ACHN (cell line): ENCODE measurements at regions not wholly inside any gene's neighbourhood (a gene's known extent, or its start where the extent isn't known, plus 50 kb on each side); places are given as distances from the start of the nearest gene placed in this dataset.
"Not testable (repeated sequence)": the region's sequence is repeated elsewhere in the genome, so short reads cannot be mapped to it uniquely, and the experiment has no call there.

Source experiments
- DNase-seq: peaks from one replicate; pipeline ENCODE4 v3.0.0-alpha.2; 2015
- in situ Hi-C: cut with HindIII; loops from 2 replicates; pipeline ENCODE4 v1.10.0; 2017; ENCODE audit warnings: low sequenced_read_pairs, low pct_ligation_motif_present, low pct_unique_long_range_greater_than_20kb

DNA sequence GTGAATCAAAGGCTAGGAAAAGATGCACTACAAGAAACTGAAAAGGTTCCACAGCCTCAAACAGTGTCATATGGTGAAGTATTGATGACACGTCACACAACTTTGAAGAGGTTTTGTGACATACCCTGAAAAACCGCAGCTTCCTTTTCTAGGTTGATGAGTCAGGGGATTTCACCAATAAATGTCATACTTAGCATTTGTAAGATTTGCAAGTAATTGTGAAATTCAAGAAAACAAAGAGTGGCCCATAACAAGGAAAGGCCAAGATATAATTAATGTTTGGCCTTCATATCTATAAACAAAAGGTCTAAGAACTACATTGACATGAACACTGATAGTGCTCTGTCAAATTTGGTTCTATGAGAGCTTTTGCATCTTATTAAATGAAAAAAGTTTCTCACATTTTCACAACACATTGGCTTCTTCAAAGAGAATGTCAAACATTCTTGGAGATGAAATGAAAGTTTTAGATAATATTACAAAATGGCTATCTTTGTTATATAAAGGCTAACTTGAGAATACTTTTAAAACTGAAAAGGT, 62.0 kb upstream of the NAMPT start:
- no peak for DNase-seq

DNA sequence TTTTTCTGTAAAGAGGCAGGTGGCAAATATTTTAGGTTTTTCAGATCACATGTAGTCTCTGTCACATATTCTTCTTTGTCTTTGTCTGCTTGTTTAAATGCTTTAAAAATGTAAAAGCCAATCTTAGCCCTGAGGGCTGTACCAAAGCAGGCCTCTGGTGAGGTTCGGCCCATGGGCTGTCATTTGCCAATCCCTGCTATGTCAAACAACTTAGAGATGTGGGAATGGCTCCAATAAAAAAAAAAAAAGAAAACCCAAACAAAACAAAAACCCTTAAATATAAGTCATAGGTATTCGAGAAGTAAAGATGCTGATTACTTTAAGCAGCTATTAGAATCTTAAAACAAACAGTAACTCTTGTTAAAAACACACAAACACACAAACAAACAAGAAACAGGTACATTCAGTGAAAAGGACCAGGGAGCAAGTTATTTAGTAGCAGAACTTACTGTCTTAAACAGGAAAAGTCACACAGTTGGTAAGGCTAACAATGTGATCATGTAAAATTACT, 61.4 kb upstream of the NAMPT start:
- in situ Hi-C loops = no loop called here
- DNase-seq = no peak

More for the DNA sequence above, 62.0 kb upstream of the NAMPT start:
- in situ Hi-C loops = no loop called here

DNA sequence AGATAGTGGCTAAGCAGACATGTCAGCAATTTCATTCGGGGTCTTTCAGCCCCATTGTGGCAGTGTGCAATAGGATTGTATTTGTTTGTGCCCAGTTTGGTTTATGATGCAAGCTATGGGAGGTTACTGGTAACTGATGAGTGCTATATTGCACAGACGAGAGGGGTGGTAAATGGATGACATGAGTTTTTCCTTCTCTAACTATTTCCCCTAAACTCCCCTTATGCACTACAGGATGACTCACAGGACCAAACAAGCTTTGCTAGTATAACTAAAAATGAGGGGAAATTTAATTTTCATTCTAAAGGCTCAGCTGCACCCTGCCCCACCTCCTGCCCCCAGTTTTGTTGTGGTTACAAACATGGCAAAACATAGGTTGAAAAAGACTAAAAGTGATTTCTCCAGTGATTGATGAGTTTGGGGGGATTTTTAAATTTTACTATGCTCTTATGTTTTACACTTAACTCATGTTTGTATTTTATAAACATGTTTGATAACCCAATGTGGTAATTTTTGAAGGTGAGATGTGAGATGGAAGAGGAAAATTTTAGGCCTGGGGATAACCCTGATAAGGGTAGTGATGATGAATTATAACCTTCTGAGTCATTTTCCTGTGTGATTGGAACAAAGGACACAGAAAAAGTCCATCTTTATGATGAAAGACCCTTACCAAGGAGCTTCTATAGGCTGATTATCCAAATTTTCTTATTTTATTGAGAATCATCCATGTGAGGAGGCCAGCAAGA, 60.8 kb upstream of the NAMPT start:
- DNase-seq = no peak

DNA sequence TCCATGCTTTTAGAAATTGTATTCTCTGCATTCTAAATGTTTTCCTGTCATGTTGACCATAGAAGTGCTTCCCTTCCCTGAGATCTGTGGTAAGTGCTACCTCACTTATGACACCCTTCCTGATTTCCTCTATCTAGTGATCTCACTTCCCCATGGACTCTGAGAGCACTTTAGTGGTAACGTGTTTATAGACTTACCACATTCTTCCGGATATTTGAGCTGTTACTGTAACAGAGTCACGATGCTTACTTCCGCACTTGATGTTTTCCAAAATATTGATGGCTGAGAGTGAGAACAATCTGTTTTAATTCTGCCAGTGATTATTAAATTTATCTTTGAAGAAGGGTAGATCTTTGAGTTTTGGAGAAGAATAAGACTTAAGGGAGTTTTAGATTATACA, 60.1 kb upstream of the NAMPT start:
- in situ Hi-C loops = no loop called here
- DNase-seq = no peak

More for the DNA sequence above, 60.8 kb upstream of the NAMPT start:
- in situ Hi-C loops = no loop called here

DNA sequence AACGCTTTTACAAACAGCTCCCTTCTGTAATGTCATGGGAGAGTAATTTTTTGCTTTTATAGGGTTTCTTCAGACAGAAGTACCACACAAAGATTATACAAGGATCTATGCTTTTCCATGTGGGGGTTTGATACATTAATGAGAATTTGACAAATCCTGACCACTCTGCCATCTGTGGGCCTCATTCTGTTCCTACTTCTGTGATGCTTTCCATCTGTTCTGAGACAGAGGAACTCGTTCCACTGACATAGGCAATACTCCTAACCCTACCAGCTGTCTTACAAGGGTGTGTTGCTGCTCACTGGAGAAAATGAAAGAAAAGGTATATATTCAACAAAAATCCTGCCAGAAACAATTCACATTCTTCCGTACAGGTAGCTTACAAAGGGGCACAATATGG, 59.4 kb upstream of the NAMPT start:
- DNase-seq = no peak
- in situ Hi-C loops = no loop called here

DNA sequence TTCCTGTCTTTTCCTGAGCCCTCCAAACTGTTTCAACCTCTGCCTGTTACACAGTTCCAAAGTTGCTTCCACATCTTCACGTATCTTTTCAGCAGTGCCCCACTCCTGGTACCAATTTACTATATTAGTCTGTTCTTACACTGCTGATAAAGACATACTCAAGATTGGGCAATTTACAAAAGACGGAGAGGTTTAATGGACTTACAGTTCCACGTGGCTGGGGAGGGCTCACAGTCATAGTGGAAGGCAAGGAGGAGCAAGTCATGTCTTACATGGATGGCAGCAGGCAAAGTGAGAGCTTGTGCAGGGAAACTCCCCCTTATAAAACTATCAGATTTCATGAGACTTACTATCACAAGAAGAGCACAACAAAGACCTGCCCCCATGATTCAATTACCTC, 57.3 kb upstream of the NAMPT start:
- DNase-seq, in situ Hi-C loops: not testable (repeated sequence)

DNA sequence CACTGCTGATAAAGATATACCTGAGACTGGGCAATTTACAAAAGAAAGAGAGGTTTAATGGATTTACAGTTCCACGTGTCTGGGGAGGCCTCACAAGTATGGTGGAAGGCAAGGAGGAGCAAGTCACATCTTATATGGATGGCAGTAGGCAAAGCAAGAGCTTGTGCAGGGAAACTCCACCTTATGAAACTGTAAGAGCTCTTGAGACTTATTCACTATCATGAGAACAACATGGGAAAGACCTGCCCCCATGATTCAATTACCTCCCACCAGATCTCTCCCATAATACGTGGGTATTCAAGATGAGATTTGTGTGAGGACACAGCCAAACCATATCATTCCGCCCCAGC, 55.4 kb upstream of the NAMPT start:
- DNase-seq, in situ Hi-C loops: not testable (repeated sequence)

DNA sequence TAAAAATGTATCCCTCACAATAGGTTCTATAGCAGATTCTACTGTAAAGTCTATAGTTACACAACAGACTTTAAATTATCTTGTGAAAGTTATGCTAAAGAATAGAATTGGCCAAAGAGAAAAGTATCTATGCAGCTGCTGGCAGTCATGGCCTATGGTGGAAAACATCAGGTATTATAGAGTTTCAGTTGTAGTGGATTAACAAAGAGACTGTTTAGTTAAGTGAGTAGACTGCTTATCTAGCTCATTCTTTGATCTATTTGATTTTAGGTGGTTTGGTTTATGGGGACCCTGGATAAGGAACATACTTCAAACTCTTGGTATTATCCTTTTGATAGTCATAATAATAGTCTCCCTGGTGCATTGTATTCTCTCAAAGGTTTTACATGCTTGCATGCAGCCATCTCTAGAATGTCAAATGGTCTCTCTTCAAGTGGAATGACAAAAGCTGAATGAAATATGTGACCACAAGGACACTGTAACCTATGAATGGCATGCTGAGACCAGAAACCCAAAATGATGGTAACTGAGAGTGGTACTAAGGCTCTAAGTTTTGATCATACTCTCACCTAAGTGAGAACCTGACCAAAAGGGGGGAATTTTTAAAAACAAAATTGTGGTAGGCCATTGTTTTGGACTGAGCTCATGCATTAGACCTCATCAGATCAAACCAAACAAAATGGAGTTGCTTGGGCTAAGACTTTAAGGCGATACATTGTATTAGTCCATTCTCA, 54.9 kb upstream of the NAMPT start:
- no peak for DNase-seq
- in situ Hi-C loops = no loop called here

DNA sequence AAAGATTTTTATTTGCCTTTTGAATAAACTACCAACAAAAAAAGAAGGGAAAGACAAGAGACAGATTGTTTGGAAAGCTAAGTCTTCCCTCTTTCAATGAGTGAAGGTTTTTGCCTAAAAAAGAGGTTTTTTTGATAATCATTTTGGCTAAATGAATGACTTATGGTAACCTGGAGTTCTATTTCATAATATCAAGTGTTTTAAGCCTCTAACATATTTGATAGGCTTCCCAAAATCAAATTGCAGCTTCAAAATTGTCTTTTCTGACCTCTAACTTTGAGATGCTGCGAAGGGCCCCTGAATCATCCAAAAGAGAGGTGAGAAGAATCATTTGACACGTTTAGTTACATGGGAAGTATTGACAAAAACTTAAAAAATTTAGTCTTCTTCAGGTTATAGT, 53.0 kb upstream of the NAMPT start:
- in situ Hi-C loops = no loop called here
- no peak for DNase-seq

DNA sequence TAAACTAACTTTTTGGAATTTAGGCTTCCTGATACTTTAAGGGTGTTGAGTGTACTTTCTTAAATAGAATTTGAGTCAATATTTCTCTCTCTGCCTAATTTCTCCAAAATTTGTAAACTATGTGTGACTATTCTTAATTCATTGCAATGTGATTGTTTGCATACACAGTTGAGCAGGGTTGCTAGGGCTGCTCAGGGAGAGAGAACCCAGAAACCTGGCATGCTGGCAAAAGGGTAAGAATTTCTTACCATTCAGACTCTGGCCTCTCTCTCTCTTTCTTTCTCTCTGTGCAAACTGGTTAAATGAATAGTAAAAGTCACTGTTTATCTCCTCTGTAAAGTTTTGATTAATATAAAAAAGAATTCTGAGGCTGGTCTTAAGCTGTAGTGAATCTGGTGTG, 51.0 kb upstream of the NAMPT start:
- DNase-seq = no peak
- in situ Hi-C loops = no loop called here
